ENCODE measurements at regions not wholly inside any gene's neighbourhood (a gene's known extent, or its start where the extent isn't known, plus 50 kb on each side); places are given as distances from the start of the nearest gene placed in this dataset.

DNA sequence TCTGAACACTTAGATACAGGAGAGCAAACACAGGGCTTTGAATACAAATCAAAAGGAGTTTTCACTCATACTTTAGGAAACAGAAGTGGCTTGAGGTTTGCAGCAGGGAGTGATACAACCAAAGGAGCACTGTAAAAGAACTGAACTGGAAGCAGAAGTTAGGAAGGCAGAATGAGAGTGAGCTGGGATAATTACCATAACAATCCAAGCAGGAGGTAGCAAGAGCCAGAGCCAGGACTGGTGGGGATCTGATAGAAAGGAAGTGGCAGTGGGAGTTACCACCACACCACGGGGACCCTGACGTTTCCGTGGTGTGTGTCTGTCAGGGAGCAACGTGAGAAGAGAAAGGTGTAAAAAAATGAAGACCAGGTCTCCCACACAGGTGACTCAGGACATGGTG, 81.3 kb upstream of the EPB41L3 start:
- TF ChIP-seq, protein P1, sequence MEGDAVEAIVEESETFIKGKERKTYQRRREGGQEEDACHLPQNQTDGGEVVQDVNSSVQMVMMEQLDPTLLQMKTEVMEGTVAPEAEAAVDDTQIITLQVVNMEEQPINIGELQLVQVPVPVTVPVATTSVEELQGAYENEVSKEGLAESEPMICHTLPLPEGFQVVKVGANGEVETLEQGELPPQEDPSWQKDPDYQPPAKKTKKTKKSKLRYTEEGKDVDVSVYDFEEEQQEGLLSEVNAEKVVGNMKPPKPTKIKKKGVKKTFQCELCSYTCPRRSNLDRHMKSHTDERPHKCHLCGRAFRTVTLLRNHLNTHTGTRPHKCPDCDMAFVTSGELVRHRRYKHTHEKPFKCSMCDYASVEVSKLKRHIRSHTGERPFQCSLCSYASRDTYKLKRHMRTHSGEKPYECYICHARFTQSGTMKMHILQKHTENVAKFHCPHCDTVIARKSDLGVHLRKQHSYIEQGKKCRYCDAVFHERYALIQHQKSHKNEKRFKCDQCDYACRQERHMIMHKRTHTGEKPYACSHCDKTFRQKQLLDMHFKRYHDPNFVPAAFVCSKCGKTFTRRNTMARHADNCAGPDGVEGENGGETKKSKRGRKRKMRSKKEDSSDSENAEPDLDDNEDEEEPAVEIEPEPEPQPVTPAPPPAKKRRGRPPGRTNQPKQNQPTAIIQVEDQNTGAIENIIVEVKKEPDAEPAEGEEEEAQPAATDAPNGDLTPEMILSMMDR (IDR thresholded peaks at IDR 0.05) = no peak
- TF ChIP-seq POLR2A (IDR thresholded peaks at IDR 0.05) = no peak
- TF ChIP-seq POLR2AphosphoS5 (IDR thresholded peaks at IDR 0.05) = no peak
- no peak for TF ChIP-seq EP300 (IDR thresholded peaks at IDR 0.05)

Measured in upper lobe of left lung (tissue), 4 donors.